ENCODE measurements at regions not wholly inside any gene's neighbourhood (a gene's known extent, or its start where the extent isn't known, plus 50 kb on each side); places are given as distances from the start of the nearest gene placed in this dataset.
"Not testable (repeated sequence)": the region's sequence is repeated elsewhere in the genome, so short reads cannot be mapped to it uniquely, and the experiment has no call there.

DNA sequence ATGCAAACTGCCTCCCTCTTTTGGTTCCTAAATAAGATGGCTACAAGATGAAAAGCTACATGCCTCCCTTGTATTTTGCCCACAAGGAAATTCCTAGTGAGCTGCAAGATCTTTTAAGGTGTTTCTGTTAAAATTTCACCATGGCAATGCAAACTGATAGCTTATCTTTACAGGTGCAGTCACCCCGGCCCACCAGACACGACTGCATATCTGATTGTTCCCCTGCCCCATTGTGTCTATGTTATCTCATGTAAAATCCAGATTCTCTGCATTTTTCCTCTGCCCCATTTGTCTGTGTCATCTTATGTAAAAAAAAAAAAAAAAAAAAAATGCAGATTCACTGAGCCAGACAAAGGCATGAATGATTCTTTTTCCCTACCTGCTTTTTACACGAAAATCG, 261.5 kb upstream of the DIO3 start:
- not testable (repeated sequence) for DNase-seq

- no peak for DNase-seq
Observed at GRCh38 chr14:101301011-101301410, 260.3 kb upstream of the DIO3 start.

- not testable (repeated sequence) for DNase-seq
Observed at GRCh38 chr14:101307162-101307561, 254.1 kb upstream of the DIO3 start.

DNA sequence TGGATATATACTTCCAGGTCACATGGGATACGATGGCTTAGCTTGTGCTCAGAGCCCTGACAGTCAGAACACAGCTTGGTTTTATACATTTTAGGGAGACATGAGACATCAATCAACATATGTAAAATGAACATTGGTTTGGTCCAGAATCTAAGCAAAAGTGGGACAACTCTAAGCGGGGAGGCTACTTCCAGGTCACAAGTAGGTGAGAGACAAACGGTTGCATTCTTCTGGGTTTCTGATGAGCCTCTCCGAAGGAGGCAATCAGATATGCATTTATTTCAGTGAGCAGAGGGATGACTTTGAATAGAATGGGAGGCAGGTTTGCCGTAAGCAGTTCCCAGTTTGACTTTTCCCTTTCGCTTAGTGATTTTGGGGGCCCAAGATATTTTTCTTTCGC, 250.1 kb upstream of the DIO3 start:
- DNase-seq = not testable (repeated sequence)

DNA sequence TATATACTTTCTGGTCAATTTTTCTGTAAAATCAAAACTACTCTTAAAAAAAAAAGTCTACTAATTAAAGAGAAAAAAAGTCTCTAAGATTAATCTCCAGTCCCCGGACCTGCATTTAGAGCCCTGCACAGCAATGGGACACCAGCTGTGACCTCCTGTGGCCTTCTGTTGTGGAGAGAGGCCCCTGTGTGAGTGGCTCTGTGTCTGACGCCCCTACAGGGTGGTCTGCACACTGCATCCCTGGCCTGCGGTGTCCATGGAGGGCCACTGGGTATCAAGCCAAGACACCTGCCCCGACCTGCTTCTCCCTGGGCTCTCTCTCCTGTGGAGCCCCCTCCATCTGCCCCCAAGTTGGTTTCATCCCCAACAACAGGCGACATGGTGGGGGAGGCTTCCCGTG, 248.0 kb upstream of the DIO3 start:
- DNase-seq = no peak

DNA sequence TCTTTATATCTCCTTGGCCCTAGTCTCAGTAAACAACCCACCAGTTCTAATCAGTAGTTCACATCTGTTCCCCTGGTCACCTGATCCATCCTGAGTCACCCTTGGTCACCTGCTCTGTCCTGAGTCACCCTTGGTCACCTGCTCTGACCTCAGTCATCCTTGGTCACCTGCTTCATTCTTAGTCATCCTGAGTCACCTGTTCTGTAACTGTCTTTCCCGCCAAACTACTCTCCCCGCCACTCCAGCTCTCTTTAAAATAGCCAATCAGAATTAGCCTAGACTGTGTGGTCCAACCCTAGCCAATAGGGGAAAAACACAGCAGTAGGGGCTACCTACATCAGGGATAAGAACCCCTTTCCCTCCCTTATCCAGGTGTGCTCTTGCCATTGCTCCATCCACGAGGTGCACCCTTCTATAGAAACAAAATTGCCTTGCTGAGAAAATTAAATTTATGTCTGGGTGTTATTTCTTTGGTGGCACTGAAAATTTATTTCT, 245.4 kb upstream of the DIO3 start:
- DNase-seq = no peak

GRCh38 chr14:101318271-101318670, 243.0 kb upstream of the DIO3 start:
- DNase-seq = no peak

GRCh38 chr14:101320396-101320795, 240.9 kb upstream of the DIO3 start:
- DNase-seq = no peak

GRCh38 chr14:101322223-101322622, 239.1 kb upstream of the DIO3 start:
- no peak for DNase-seq

DNA sequence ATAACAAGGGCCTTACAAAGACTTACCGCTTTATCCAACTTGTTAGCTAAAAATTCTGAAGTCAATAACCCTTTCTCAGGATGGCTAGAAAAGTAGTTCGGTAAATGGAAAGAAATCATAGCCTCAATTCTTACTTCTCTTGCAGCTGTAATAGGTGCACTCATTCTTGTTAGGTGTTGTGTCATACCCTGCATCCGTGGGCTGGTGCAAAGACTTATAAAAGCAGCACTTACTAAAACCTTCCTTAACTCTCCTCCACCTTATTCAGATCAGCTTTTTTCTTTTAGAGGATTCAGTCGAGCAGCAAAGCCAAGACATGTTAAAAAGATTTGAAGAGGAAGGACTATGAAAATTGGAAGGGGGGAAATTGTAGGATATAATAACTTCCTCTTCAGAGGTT, 238.2 kb upstream of the DIO3 start:
- no peak for DNase-seq

DNA sequence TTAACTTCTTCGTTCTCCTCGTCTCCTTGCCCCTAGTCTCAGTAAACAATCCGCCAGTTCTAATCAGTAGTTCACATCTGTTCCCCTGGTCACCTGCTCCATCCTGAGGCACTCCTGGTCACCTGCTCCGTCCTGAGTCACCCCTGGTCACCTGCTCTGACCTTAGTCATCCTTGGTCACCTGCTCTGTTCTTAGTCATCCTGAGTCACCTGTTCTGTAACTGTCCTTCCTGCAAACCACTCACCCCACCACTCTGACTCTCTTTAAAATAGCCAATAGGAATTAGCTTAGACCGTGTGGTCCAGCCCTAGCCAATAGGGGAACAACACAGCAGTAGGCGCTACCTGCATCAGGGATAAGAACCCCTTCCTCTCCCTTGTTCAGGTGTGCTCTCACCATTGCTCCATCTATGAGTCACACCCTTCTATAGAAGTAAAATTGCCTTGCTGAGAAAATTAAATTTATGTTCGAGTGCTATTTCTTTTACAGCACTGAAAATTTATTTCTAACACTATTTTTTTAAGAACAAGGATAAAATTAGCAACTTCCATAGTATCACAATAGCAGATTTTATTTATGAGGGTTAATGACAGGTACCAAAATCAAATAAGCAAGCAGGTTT, 237.6 kb upstream of the DIO3 start:
- DNase-seq = not testable (repeated sequence)

- no peak for DNase-seq
Observed at GRCh38 chr14:101325319-101325718, 236.0 kb upstream of the DIO3 start.

GRCh38 chr14:101328412-101329028, 232.8 kb upstream of the DIO3 start:
- no peak for DNase-seq

GRCh38 chr14:101330416-101331140, 230.7 kb upstream of the DIO3 start:
- DNase-seq = no peak

GRCh38 chr14:101331141-101331525, 230.2 kb upstream of the DIO3 start:
- DNase-seq = no peak

- no peak for DNase-seq
Observed at GRCh38 chr14:101331661-101332169, 229.6 kb upstream of the DIO3 start.

DNA sequence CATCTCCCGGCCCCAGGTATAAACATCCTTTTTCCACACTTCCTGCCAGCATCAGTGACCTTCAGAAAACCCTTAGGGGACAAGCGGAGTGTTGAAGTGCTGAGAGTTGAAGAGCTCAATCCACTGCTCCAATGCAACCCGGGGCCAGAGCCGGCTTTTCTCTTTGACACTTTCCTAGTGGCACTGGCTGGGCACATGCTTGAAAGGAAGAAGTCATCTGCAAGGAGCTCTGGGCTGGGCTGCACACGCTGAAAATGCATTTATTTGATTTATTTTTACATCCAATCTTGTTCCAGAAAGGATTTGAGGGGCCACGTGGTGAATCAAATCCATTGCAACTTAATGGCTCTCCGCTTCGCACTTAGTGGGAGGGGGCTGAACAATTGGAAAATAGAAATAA, 229.0 kb upstream of the DIO3 start:
- no peak for DNase-seq

DNA sequence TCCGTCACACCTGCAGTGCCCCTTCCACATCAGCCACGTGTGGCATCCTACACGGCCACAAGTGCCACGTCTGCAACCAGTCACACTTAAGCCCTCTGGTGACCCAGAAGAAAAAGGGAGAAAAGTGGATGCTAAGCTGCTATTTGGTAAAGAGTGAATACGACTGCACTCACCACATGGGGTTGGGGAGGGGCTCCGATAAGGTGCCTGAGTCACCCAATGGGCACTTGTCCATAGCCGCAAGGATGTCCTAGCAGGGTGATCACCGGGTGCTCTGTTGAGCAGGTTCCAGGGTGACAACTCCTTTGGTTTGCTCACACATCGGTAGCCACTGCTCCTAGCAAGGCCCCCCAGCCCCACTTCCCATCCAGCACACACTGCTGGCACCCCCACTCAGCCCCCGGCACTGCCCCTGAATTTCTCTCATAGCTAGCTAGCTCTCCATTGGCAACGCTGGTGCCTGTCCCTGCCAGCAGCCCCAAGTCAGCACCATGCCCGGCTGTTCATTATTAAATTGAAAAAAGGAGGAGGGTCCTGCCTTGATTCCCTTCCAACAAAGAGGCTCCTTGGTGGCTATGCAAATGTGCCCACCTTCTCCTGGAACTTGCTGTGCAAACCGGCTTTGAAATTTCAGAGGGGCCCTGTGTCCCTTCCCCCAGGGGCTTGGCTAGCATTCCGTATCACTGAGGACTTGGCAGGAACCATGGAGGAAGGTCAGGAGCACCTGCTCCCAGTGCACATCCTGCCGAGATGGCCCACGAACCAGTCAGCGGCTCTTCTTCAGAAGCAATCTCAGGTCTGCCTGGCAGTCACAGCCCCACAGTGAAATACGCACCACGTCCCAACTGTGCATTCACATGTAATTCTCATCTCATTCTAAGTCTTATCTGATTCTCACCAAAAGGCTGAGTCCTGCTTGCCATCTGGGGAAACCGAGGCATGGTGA, 227.7 kb upstream of the DIO3 start:
- no peak for DNase-seq

DNA sequence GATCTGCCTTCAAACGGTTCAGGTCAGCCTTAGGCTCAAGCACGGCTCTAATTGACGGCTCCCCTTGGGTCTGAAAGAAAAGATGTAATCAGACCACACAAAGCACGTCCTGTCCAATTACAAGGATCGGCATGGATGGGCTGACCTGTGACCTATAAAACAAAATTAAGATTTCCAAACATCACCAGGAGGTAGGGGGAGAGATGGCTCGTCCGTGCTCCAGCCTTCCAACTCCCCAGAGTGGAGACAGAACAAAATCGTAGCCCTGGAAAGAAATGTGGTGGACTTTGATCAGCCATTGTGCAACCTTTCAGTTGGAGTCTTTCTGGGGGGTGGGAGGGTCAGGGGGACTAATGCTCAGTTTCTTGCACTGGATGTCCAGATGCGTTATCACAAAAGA, 226.6 kb upstream of the DIO3 start:
- no peak for DNase-seq

DNA sequence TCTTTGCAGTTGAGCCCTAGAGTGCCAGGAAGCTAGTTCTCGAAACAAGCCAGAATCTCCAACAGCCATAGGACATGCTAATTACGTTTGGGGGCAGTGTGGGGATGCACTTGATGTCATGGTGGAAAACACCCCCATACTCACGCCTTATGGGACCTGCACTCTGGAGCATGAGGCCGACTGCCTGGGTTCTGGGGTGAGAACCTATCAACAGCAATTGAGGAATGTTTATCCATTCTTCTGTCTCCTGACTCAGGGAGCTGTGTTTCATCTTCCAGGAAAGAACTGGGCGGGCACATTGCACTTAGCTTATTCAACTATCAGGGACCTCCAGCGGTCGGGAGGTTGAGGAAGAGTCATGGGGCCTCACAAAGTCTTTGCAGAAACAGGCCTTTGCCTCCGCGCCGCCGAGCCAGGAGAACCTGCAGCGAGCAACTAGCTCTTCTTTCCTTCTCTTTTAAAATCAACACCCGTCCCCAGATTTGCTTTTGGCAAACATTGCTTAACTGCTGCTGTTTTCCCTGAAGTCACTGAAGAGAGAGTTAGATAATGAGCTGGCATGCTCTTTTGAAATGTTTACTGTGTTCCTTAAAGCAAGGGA, 226.1 kb upstream of the DIO3 start:
- DNase-seq = no peak

- no peak for DNase-seq
Observed at GRCh38 chr14:101336183-101336582, 225.1 kb upstream of the DIO3 start.

DNA sequence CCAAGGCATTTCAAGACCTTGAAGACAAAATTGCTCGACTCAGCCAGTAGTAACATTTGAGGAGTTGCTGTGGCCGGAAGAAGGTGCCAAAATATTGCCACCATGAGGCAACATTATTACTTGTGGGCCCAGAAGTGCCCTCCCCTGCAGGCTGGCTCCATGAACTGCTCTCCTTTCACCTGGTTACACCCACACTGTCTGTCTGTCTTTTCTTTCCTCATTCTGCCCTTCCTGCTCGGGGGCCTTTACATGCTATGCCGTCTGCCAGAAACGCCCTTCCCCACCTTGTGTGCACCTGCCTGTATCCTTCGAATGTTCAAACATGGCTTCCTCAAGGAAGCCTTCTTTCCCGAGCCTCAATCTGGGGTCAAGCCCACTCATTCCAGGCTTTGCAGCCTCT, 224.2 kb upstream of the DIO3 start:
- DNase-seq = no peak

Data from inflammatory macrophage treated with lipopolysaccharide for 1 hour (primary cell).